GM23338 (cell line): ENCODE measurements at regions not wholly inside any gene's neighbourhood (a gene's known extent, or its start where the extent isn't known, plus 50 kb on each side); places are given as distances from the start of the nearest gene placed in this dataset.

Experiments
- ATAC-seq: fragments of 200-7000 bp; cut with Tn5 transposase; 3 replicates; pipeline ENCODE4 v1.9.1; 2020
- DNase-seq: peaks from one replicate; pipeline ENCODE4 v3.0.0-alpha.2; 2015; ENCODE audit warnings: low spot score
- H2AFZ ChIP-seq: fragments of 200-600 bp; sonication (generic); 2 replicates; pipeline ENCODE4 v1.8.0; 2016; ENCODE audit warnings: antibody characterized with exemption, mild to moderate bottlenecking, moderate library complexity
- H3F3A ChIP-seq: fragments of 200-600 bp; sonication (generic); replicated peaks from 2 replicates; pipeline ENCODE4 v1.8.0; 2017; ENCODE audit warnings: antibody characterized with exemption, mixed run types, low read depth
- H3K27ac ChIP-seq: fragments of 200-600 bp; sonication (generic); 2 replicates; pipeline ENCODE4 v1.6.1; 2016; ENCODE audit warnings: low read depth
- H3K27me3 ChIP-seq: fragments of 200-600 bp; sonication (generic); 2 replicates; pipeline ENCODE4 v1.8.0; 2016; ENCODE audit warnings: mild to moderate bottlenecking, mixed run types, moderate library complexity; ENCODE audit not compliant: insufficient read depth
- H3K36me3 ChIP-seq: fragments of 200-600 bp; sonication (generic); 2 replicates; pipeline ENCODE4 v1.8.0; 2016; ENCODE audit warnings: mild to moderate bottlenecking; ENCODE audit not compliant: insufficient read depth
- H3K4me1 ChIP-seq: fragments of 200-600 bp; sonication (generic); 2 replicates; pipeline ENCODE4 v1.8.0; 2016; ENCODE audit warnings: mild to moderate bottlenecking, moderate library complexity; ENCODE audit not compliant: insufficient read depth
- H3K4me2 ChIP-seq: fragments of 200-600 bp; sonication (generic); 2 replicates; pipeline ENCODE4 v1.7.1; 2017; ENCODE audit warnings: mixed run types
- H3K4me3 ChIP-seq: fragments of 200-600 bp; sonication (generic); 2 replicates; pipeline ENCODE4 v1.6.1; 2016; ENCODE audit warnings: mixed run types
- H3K79me2 ChIP-seq: fragments of 200-600 bp; sonication (generic); replicated peaks from 2 replicates; pipeline ENCODE4 v1.8.0; 2017; ENCODE audit warnings: mild to moderate bottlenecking; ENCODE audit not compliant: insufficient read depth
- H3K9me2 ChIP-seq: fragments of 200-600 bp; sonication (generic); 2 replicates; pipeline ENCODE4 v1.8.0; 2017; ENCODE audit not compliant: insufficient read depth
- H4K20me1 ChIP-seq: fragments of 200-600 bp; sonication (generic); replicated peaks from 2 replicates; pipeline ENCODE4 v1.8.0; 2017; ENCODE audit warnings: mild to moderate bottlenecking; ENCODE audit not compliant: insufficient read depth
- H3K27ac Mint-ChIP-seq: 2 replicates; pipeline ENCODE4 v1.8.0; 2020; ENCODE audit warnings: inconsistent platforms, mild to moderate bottlenecking, moderate library complexity, mixed read lengths
- H3K27me3 Mint-ChIP-seq: 3 replicates; pipeline ENCODE4 v1.8.0; 2022; ENCODE audit warnings: low read depth, mild to moderate bottlenecking, moderate library complexity, mixed read lengths, inconsistent platforms; ENCODE audit not compliant: insufficient read depth, poor library complexity
- H3K36me3 Mint-ChIP-seq: 3 replicates; pipeline ENCODE4 v1.8.0; 2021; ENCODE audit warnings: low read depth, mild to moderate bottlenecking, inconsistent platforms, moderate library complexity, mixed read lengths
- H3K4me1 Mint-ChIP-seq: 3 replicates; pipeline ENCODE4 v1.8.0; 2020; ENCODE audit warnings: mild to moderate bottlenecking, inconsistent platforms, mixed read lengths
- H3K4me3 Mint-ChIP-seq: 3 replicates; pipeline ENCODE4 v1.8.0; 2021; ENCODE audit warnings: moderate library complexity, mild to moderate bottlenecking, inconsistent platforms, mixed read lengths
- H3K9me3 Mint-ChIP-seq: 3 replicates; pipeline ENCODE4 v1.8.0; 2020; ENCODE audit warnings: moderate library complexity, mild to moderate bottlenecking, inconsistent platforms, mixed read lengths
- CREB1 ChIP-seq: fragments of 250-450 bp; sonication (Bioruptor Pico); IDR thresholded peaks from 2 replicates; pipeline ENCODE4 v1.5.0; 2020; ENCODE audit warnings: low read depth, mild to moderate bottlenecking, moderate library complexity
- CTCF ChIP-seq, 2 experiments: fragments of 200-600 bp in 1 of 2; sonication (generic) in 1 of 2; conservative IDR thresholded peaks; 2 replicates each; pipeline versions ENCODE4 v1.5.1 to v1.6.1; 2016 to 2017; ENCODE audit warnings: antibody characterized with exemption in 2 of 2, low read depth in 2 of 2, mild to moderate bottlenecking in 2 of 2, moderate library complexity in 1 of 2
- ETS1 ChIP-seq: IDR thresholded peaks from 2 replicates; pipeline ENCODE4 v1.6.1; 2016; ENCODE audit warnings: antibody characterized with exemption
- EZH2 ChIP-seq: fragments of 200-600 bp; sonication (generic); IDR thresholded peaks from one replicate; pipeline ENCODE4 v1.8.0; 2017; ENCODE audit warnings: antibody characterized with exemption, mild to moderate bottlenecking, low read depth; ENCODE audit not compliant: unreplicated experiment
- EZH2phosphoT487 ChIP-seq: fragments of 200-600 bp; sonication (generic); IDR thresholded peaks from one replicate; pipeline ENCODE4 v1.8.1; 2018; ENCODE audit warnings: antibody characterized with exemption; ENCODE audit not compliant: unreplicated experiment
- JUNB ChIP-seq: IDR thresholded peaks from one replicate; pipeline ENCODE4 v1.6.1; 2016; ENCODE audit warnings: antibody characterized with exemption; ENCODE audit not compliant: unreplicated experiment
- NANOG ChIP-seq: IDR thresholded peaks from 2 replicates; pipeline ENCODE4 v1.6.1; 2016; ENCODE audit warnings: antibody characterized with exemption, borderline replicate concordance
- POLR2AphosphoS5 ChIP-seq: IDR thresholded peaks from 2 replicates; pipeline ENCODE4 v1.6.1; 2016; ENCODE audit warnings: antibody characterized with exemption, low read depth
- REST ChIP-seq: IDR thresholded peaks from one replicate; pipeline ENCODE4 v1.6.1; 2018; ENCODE audit warnings: antibody characterized with exemption; ENCODE audit not compliant: unreplicated experiment
- STAT1 ChIP-seq: IDR thresholded peaks from one replicate; pipeline ENCODE4 v1.6.1; 2016; ENCODE audit warnings: antibody characterized with exemption; ENCODE audit not compliant: unreplicated experiment
- ZNF114 ChIP-seq: fragments of 250-450 bp; sonication (Bioruptor Pico); IDR thresholded peaks from 2 replicates; pipeline ENCODE4 v1.5.0; 2020; ENCODE audit warnings: mild to moderate bottlenecking, moderate library complexity
- ZNF331 ChIP-seq: fragments of 250-450 bp; sonication (Bioruptor Pico); IDR thresholded peaks from 2 replicates; pipeline ENCODE4 v1.5.0; 2020; ENCODE audit warnings: low read depth, mild to moderate bottlenecking, moderate library complexity
- ZNF462 ChIP-seq: fragments of 250-450 bp; sonication (Bioruptor Pico); IDR thresholded peaks from 2 replicates; pipeline ENCODE4 v1.5.0; 2020; ENCODE audit warnings: mild to moderate bottlenecking, moderate library complexity

GRCh38 chr6:139431602-139431956 is 57.1 kb upstream of the CITED2 start:
- H2AFZ ChIP-seq = no peak overlapping the region

More at GRCh38 chr6:139431602-139431956, 57.1 kb upstream of the CITED2 start:
- Histone ChIP-seq H3K27me3 (no peaks in the 10 kb centered on the region), H3K36me3 (no peaks in the 10 kb centered on the region), H3K27ac (no peak overlapping the region), H3K4me3 (no peak overlapping the region), H3K4me1 (peaks cover 3% of the 10 kb centered on the region), H3F3A (no peaks in the 10 kb centered on the region), H3K4me2 (no peak overlapping the region), H3K9me2 (no peaks in the 10 kb centered on the region; the same call in 1 of the 2 replicates), H3K79me2 (no peaks in the 10 kb centered on the region), H4K20me1 (no peaks in the 10 kb centered on the region)
- H3K4me3 Mint-ChIP-seq = no peak overlapping the region
- no peaks in the 10 kb centered on the region for H3K36me3 Mint-ChIP-seq
- H3K27ac Mint-ChIP-seq = no peak overlapping the region
- H3K9me3 Mint-ChIP-seq = peaks cover 4% of the 10 kb centered on the region; the same call in 1 of the 3 replicates
- no peak for ATAC-seq
- TF ChIP-seq ZNF114 (no peak), CREB1 (CRISPR knock-in tag) (no peak), ZNF331 (CRISPR knock-in tag) (no peak), ZNF462 (no peak), NANOG (no peak), JUNB (no peak), EZH2phosphoT487 (no peak), ETS1 (no peak), STAT1 (no peak), EZH2 (no peak), CTCF (conservative IDR thresholded peaks at IDR 0.05; ENCODE audit: low read depth in 2 of 2) (no peak), REST (no peak), POLR2AphosphoS5 (no peak)
- no peak for DNase-seq
- H3K27me3 Mint-ChIP-seq = peaks cover 4% of the 10 kb centered on the region
- peaks cover 9% of the 10 kb centered on the region; the same call in 2 of the 3 replicates for H3K4me1 Mint-ChIP-seq
